Stimulated activated naive B cell treated with anti-CD40 and anti-IgM and Interleukin-4, amounts not matched to agents 10 μg/mL and 1 μg/mL and 100 μg/mL, for 72 hours (primary cell): ENCODE measurements at regions not wholly inside any gene's neighbourhood (a gene's known extent, or its start where the extent isn't known, plus 50 kb on each side); places are given as distances from the start of the nearest gene placed in this dataset.
A peak's percentile ranks its signal among the peaks of the same experiment; 100 is the strongest.

Experiments
- ATAC-seq, 2 donors: fragments of 150-1000 bp; cut with Tn5 transposase; replicated peaks; 2 replicates each; pipeline ENCODE4 v1.10.0; 2021; ENCODE audit warnings: moderate library complexity in 1 of 2
- DNase-seq: peaks from one replicate; pipeline ENCODE4 v3.0.0; 2021
- H3K27ac Mint-ChIP-seq: one replicate; pipeline ENCODE4 v1.8.0; 2022; ENCODE audit warnings: mild to moderate bottlenecking, mixed read lengths
- H3K27me3 Mint-ChIP-seq, 2 donors: one replicate each; pipeline ENCODE4 v1.8.0; 2022; ENCODE audit warnings: mixed read lengths in 2 of 2
- H3K36me3 Mint-ChIP-seq, 2 donors: one replicate each; pipeline ENCODE4 v1.8.0; 2022; ENCODE audit warnings: mixed read lengths in 2 of 2, mild to moderate bottlenecking in 1 of 2
- H3K4me1 Mint-ChIP-seq, 2 donors: one replicate each; pipeline ENCODE4 v1.8.0; 2022; ENCODE audit warnings: mixed read lengths in 2 of 2, mild to moderate bottlenecking in 1 of 2
- H3K4me3 Mint-ChIP-seq, 2 donors: one replicate each; pipeline ENCODE4 v1.8.0; 2022; ENCODE audit warnings: mild to moderate bottlenecking in 2 of 2, mixed read lengths in 2 of 2, moderate library complexity in 1 of 2
- H3K9me3 Mint-ChIP-seq, 2 donors: one replicate each; pipeline ENCODE4 v1.8.0; 2022; ENCODE audit warnings: mixed read lengths in 2 of 2, mild to moderate bottlenecking in 1 of 2

- no peaks in the 10 kb centered on the region for H3K27me3 Mint-ChIP-seq
- H3K4me1 Mint-ChIP-seq = peaks cover 2 to 6% of the 10 kb centered on the region in 2 donors
These were observed 373.9 kb downstream of the FOXO1 start for GRCh38 chr13:40292536-40292935.

GRCh38 chr13:40302351-40302750, 364.1 kb downstream of the FOXO1 start:
- Mint-ChIP-seq H3K4me1 (peaks cover 0 to 5% of the 10 kb centered on the region in 2 donors), H3K27ac (no peak overlapping the region), H3K36me3 (peaks cover 17 to 21% of the 10 kb centered on the region in 2 donors), H3K9me3 (peaks cover 22 to 23% of the 10 kb centered on the region in 2 donors), H3K27me3 (no peaks in the 10 kb centered on the region), H3K4me3 (no peak overlapping the region)
- no peak for ATAC-seq
- no peak for DNase-seq

More at GRCh38 chr13:40292536-40292935, 373.9 kb downstream of the FOXO1 start:
- no peak overlapping the region for H3K27ac Mint-ChIP-seq
- no peak for DNase-seq
- ATAC-seq = no peak
- H3K36me3 Mint-ChIP-seq = peaks cover 4 to 5% of the 10 kb centered on the region in 2 donors
- H3K4me3 Mint-ChIP-seq = no peak overlapping the region
- H3K9me3 Mint-ChIP-seq = peaks cover 4 to 6% of the 10 kb centered on the region in 2 donors

- DNase-seq (no peak), ATAC-seq (no peak)
- Mint-ChIP-seq H3K27me3 (no peaks in the 10 kb centered on the region), H3K36me3 (peaks cover 19 to 24% of the 10 kb centered on the region in 2 donors), H3K4me1 (peaks cover 9 to 10% of the 10 kb centered on the region in 2 donors), H3K27ac (no peak overlapping the region), H3K9me3 (peaks cover 18 to 26% of the 10 kb centered on the region in 2 donors), H3K4me3 (no peak overlapping the region)
These were observed 362.1 kb downstream of the FOXO1 start for GRCh38 chr13:40304391-40304790.

GRCh38 chr13:40306817-40307216, 359.6 kb downstream of the FOXO1 start:
- peaks cover 9 to 10% of the 10 kb centered on the region in 2 donors for H3K4me1 Mint-ChIP-seq

GRCh38 chr13:40309881-40310280, 356.6 kb downstream of the FOXO1 start:
- no peak for ATAC-seq
- no peaks in the 10 kb centered on the region for H3K27me3 Mint-ChIP-seq
- peaks cover 6 to 10% of the 10 kb centered on the region in 2 donors for H3K9me3 Mint-ChIP-seq
- peaks cover 9 to 10% of the 10 kb centered on the region in 2 donors for H3K4me1 Mint-ChIP-seq
- no peak overlapping the region for H3K4me3 Mint-ChIP-seq
- peaks cover 11 to 14% of the 10 kb centered on the region in 2 donors for H3K36me3 Mint-ChIP-seq
- DNase-seq = no peak
- H3K27ac Mint-ChIP-seq = no peak overlapping the region

More at GRCh38 chr13:40306817-40307216, 359.6 kb downstream of the FOXO1 start:
- DNase-seq = no peak
- peak in 1 of 2 donors; percentile 38 for ATAC-seq
- no peak overlapping the region for H3K4me3 Mint-ChIP-seq
- no peaks in the 10 kb centered on the region for H3K27me3 Mint-ChIP-seq
- H3K9me3 Mint-ChIP-seq = peaks cover 11 to 17% of the 10 kb centered on the region in 2 donors
- H3K27ac Mint-ChIP-seq = no peak overlapping the region
- peaks cover 15 to 19% of the 10 kb centered on the region in 2 donors for H3K36me3 Mint-ChIP-seq

GRCh38 chr13:40311356-40312101, 354.9 kb downstream of the FOXO1 start:
- no peaks in the 10 kb centered on the region for H3K27me3 Mint-ChIP-seq
- DNase-seq = no peak
- ATAC-seq = no peak
- no peak overlapping the region for H3K4me3 Mint-ChIP-seq
- no peak overlapping the region for H3K27ac Mint-ChIP-seq
- peaks cover 0 to 3% of the 10 kb centered on the region in 2 donors for H3K9me3 Mint-ChIP-seq
- H3K36me3 Mint-ChIP-seq = peaks cover 2 to 6% of the 10 kb centered on the region in 2 donors
- peaks cover 13 to 16% of the 10 kb centered on the region in 2 donors for H3K4me1 Mint-ChIP-seq

- Mint-ChIP-seq H3K9me3 (peaks cover 0 to 3% of the 10 kb centered on the region in 2 donors), H3K36me3 (peaks cover 0 to 2% of the 10 kb centered on the region in 2 donors), H3K4me1 (peaks cover 22 to 23% of the 10 kb centered on the region in 2 donors), H3K27me3 (no peaks in the 10 kb centered on the region), H3K27ac (no peak overlapping the region), H3K4me3 (no peak overlapping the region)
- ATAC-seq (no peak), DNase-seq (no peak)
These were observed 352.9 kb downstream of the FOXO1 start for GRCh38 chr13:40313269-40314200.

- peak in 1 of 2 donors; percentile 49 for ATAC-seq
- DNase-seq = no peak
- H3K27me3 Mint-ChIP-seq = no peaks in the 10 kb centered on the region
- peaks cover 31 to 32% of the 10 kb centered on the region in 2 donors for H3K4me1 Mint-ChIP-seq
- peaks cover 0 to 2% of the 10 kb centered on the region in 2 donors for H3K36me3 Mint-ChIP-seq
- no peak overlapping the region for H3K4me3 Mint-ChIP-seq
- no peak overlapping the region for H3K27ac Mint-ChIP-seq
- H3K9me3 Mint-ChIP-seq = peaks cover 1 to 3% of the 10 kb centered on the region in 2 donors
These were observed 350.9 kb downstream of the FOXO1 start for GRCh38 chr13:40315416-40316064.

GRCh38 chr13:40316301-40316700, 350.1 kb downstream of the FOXO1 start:
- Mint-ChIP-seq H3K4me3 (no peak overlapping the region), H3K36me3 (peaks cover 0 to 2% of the 10 kb centered on the region in 2 donors), H3K4me1 (peaks cover 31 to 32% of the 10 kb centered on the region in 2 donors), H3K9me3 (peaks cover 1 to 3% of the 10 kb centered on the region in 2 donors), H3K27me3 (no peaks in the 10 kb centered on the region), H3K27ac (no peak overlapping the region)
- ATAC-seq = no peak
- DNase-seq = no peak

- no peak overlapping the region for H3K27ac Mint-ChIP-seq
- H3K4me1 Mint-ChIP-seq = peaks cover 31 to 32% of the 10 kb centered on the region in 2 donors
- H3K9me3 Mint-ChIP-seq = peaks cover 1 to 3% of the 10 kb centered on the region in 2 donors
- no peak for DNase-seq
- H3K4me3 Mint-ChIP-seq = no peak overlapping the region
- ATAC-seq = peak; percentile 61 to 68
- peaks cover 0 to 2% of the 10 kb centered on the region in 2 donors for H3K36me3 Mint-ChIP-seq
- no peaks in the 10 kb centered on the region for H3K27me3 Mint-ChIP-seq
These were observed 348.5 kb downstream of the FOXO1 start for GRCh38 chr13:40317980-40318327.

- no peak overlapping the region for H3K4me3 Mint-ChIP-seq
- H3K4me1 Mint-ChIP-seq = peaks cover 31 to 32% of the 10 kb centered on the region in 2 donors
- peaks cover 2 to 4% of the 10 kb centered on the region in 2 donors for H3K36me3 Mint-ChIP-seq
- H3K9me3 Mint-ChIP-seq = peaks cover 1 to 3% of the 10 kb centered on the region in 2 donors
- H3K27ac Mint-ChIP-seq = no peak overlapping the region
- DNase-seq (no peak), ATAC-seq (no peak)
- no peaks in the 10 kb centered on the region for H3K27me3 Mint-ChIP-seq
These were observed 348.1 kb downstream of the FOXO1 start for GRCh38 chr13:40318366-40318765.

GRCh38 chr13:40319699-40320579, 346.5 kb downstream of the FOXO1 start:
- ATAC-seq (peak; percentile 84 to 88), DNase-seq (no peak)
- H3K36me3 Mint-ChIP-seq = peaks cover 3 to 14% of the 10 kb centered on the region in 2 donors
- H3K4me1 Mint-ChIP-seq = peaks cover 30 to 32% of the 10 kb centered on the region in 2 donors
- H3K4me3 Mint-ChIP-seq = no peak overlapping the region
- no peak overlapping the region for H3K27ac Mint-ChIP-seq
- H3K9me3 Mint-ChIP-seq = peaks cover 8 to 14% of the 10 kb centered on the region in 2 donors
- no peaks in the 10 kb centered on the region for H3K27me3 Mint-ChIP-seq

- Mint-ChIP-seq H3K4me1 (peaks cover 18 to 29% of the 10 kb centered on the region in 2 donors), H3K4me3 (no peak overlapping the region), H3K9me3 (peaks cover 11% of the 10 kb centered on the region in 2 donors), H3K27me3 (no peaks in the 10 kb centered on the region), H3K27ac (no peak overlapping the region), H3K36me3 (peaks cover 7 to 16% of the 10 kb centered on the region in 2 donors)
- DNase-seq (no peak), ATAC-seq (no peak)
These were observed 338.4 kb downstream of the FOXO1 start for GRCh38 chr13:40328091-40328490.
